ENCODE measurements at regions not wholly inside any gene's neighbourhood (a gene's known extent, or its start where the extent isn't known, plus 50 kb on each side); places are given as distances from the start of the nearest gene placed in this dataset.

GRCh38 chr1:94592571-94592920 is 51.0 kb upstream of the F3 start:
- DNase-seq (ENCODE audit: low read depth): no peak

GRCh38 chr1:94591823-94592570 is 50.4 kb upstream of the F3 start:
- DNase-seq (ENCODE audit: low read depth): no peak

Measured in GM04504 (cell line).